HUES6 (cell line): ENCODE measurements at regions not wholly inside any gene's neighbourhood (a gene's known extent, or its start where the extent isn't known, plus 50 kb on each side); places are given as distances from the start of the nearest gene placed in this dataset.

Experiments used
- H3K27ac ChIP-seq: 2 replicates; pipeline ENCODE4 v1.7.0; 2013; ENCODE audit warnings: low read depth, mild to moderate bottlenecking, low read length, inconsistent platforms
- H3K27me3 ChIP-seq: 2 replicates; pipeline ENCODE4 v1.6.1; 2013; ENCODE audit warnings: low read length; ENCODE audit not compliant: control insufficient read depth, insufficient read depth
- H3K36me3 ChIP-seq: 2 replicates; pipeline ENCODE4 v1.6.1; 2013; ENCODE audit warnings: low read length; ENCODE audit not compliant: control insufficient read depth, insufficient read depth
- H3K4me1 ChIP-seq: 2 replicates; pipeline ENCODE4 v1.6.1; 2013; ENCODE audit warnings: low read length; ENCODE audit not compliant: control insufficient read depth, insufficient read depth
- H3K4me3 ChIP-seq: 2 replicates; pipeline ENCODE4 v1.5.1; 2013; ENCODE audit warnings: low read depth, low read length
- H3K9ac ChIP-seq: one replicate; pipeline ENCODE4 v1.6.1; 2013; ENCODE audit warnings: mild to moderate bottlenecking, low read length
- H3K9me3 ChIP-seq: 2 replicates; pipeline ENCODE4 v1.6.1; 2013; ENCODE audit warnings: low read depth, low read length; ENCODE audit not compliant: control insufficient read depth, insufficient read depth

- no peak overlapping the region for H3K27ac ChIP-seq
- no peak overlapping the region for H3K4me3 ChIP-seq
- no peaks in the 10 kb centered on the region for H3K9me3 ChIP-seq
- H3K4me1 ChIP-seq: peaks cover 4% of the 10 kb centered on the region; the same call in 1 of the 2 replicates
- no peaks in the 10 kb centered on the region for H3K27me3 ChIP-seq
- H3K36me3 ChIP-seq: no peaks in the 10 kb centered on the region
- H3K9ac ChIP-seq: no peak overlapping the region
These were observed 126.3 kb upstream of the PRNP start for GRCh38 chr20:4559906-4560305.

GRCh38 chr20:4559106-4559505 lies 127.2 kb upstream of the PRNP start:
- Histone ChIP-seq H3K4me1 (peaks cover 4% of the 10 kb centered on the region; the same call in 1 of the 2 replicates), H3K27me3 (no peaks in the 10 kb centered on the region), H3K4me3 (no peak overlapping the region), H3K27ac (no peak overlapping the region), H3K36me3 (no peaks in the 10 kb centered on the region), H3K9ac (no peak overlapping the region), H3K9me3 (no peaks in the 10 kb centered on the region)

GRCh38 chr20:4556781-4557180 lies 129.5 kb upstream of the PRNP start:
- H3K9me3 ChIP-seq: no peaks in the 10 kb centered on the region
- H3K4me1 ChIP-seq: peaks cover under 1% of the 10 kb centered on the region; the same call in 1 of the 2 replicates
- H3K36me3 ChIP-seq: no peaks in the 10 kb centered on the region
- H3K27ac ChIP-seq: no peak overlapping the region
- H3K4me3 ChIP-seq: no peak overlapping the region
- no peak overlapping the region for H3K9ac ChIP-seq
- H3K27me3 ChIP-seq: no peaks in the 10 kb centered on the region

- Histone ChIP-seq H3K27ac (no peak overlapping the region), H3K4me1 (no peaks in the 10 kb centered on the region), H3K9ac (no peak overlapping the region)
These were observed 130.9 kb upstream of the PRNP start for GRCh38 chr20:4555188-4555890.

GRCh38 chr20:4554346-4554745 lies 131.9 kb upstream of the PRNP start:
- Histone ChIP-seq H3K36me3 (no peaks in the 10 kb centered on the region), H3K27me3 (no peaks in the 10 kb centered on the region), H3K4me1 (no peaks in the 10 kb centered on the region), H3K9me3 (no peaks in the 10 kb centered on the region), H3K9ac (no peak overlapping the region), H3K4me3 (no peak overlapping the region), H3K27ac (no peak overlapping the region)

More at GRCh38 chr20:4555188-4555890, 130.9 kb upstream of the PRNP start:
- Histone ChIP-seq H3K9me3 (no peaks in the 10 kb centered on the region), H3K36me3 (no peaks in the 10 kb centered on the region), H3K4me3 (no peak overlapping the region), H3K27me3 (no peaks in the 10 kb centered on the region)

GRCh38 chr20:4552075-4552640 lies 134.1 kb upstream of the PRNP start:
- H3K27ac ChIP-seq: no peak overlapping the region
- no peaks in the 10 kb centered on the region for H3K36me3 ChIP-seq
- H3K4me1 ChIP-seq: no peaks in the 10 kb centered on the region
- H3K27me3 ChIP-seq: no peaks in the 10 kb centered on the region
- peaks cover 6% of the 10 kb centered on the region for H3K9me3 ChIP-seq
- no peak overlapping the region for H3K4me3 ChIP-seq
- H3K9ac ChIP-seq: no peak overlapping the region

GRCh38 chr20:4550740-4551139 lies 135.5 kb upstream of the PRNP start:
- peaks cover 11% of the 10 kb centered on the region; the same call in 1 of the 2 replicates for H3K4me1 ChIP-seq
- no peaks in the 10 kb centered on the region for H3K36me3 ChIP-seq
- H3K27me3 ChIP-seq: no peaks in the 10 kb centered on the region
- no peak overlapping the region for H3K27ac ChIP-seq
- peaks cover 6% of the 10 kb centered on the region for H3K9me3 ChIP-seq
- no peak overlapping the region for H3K9ac ChIP-seq
- no peak overlapping the region for H3K4me3 ChIP-seq

- H3K36me3 ChIP-seq: no peaks in the 10 kb centered on the region
- no peak overlapping the region for H3K27ac ChIP-seq
- H3K27me3 ChIP-seq: no peaks in the 10 kb centered on the region
- H3K4me1 ChIP-seq: peaks cover 11% of the 10 kb centered on the region; the same call in 1 of the 2 replicates
- no peak overlapping the region for H3K9ac ChIP-seq
- no peak overlapping the region for H3K4me3 ChIP-seq
- peaks cover 6% of the 10 kb centered on the region for H3K9me3 ChIP-seq
These were observed 136.5 kb upstream of the PRNP start for GRCh38 chr20:4549711-4550259.

- Histone ChIP-seq H3K27ac (no peak overlapping the region), H3K36me3 (no peaks in the 10 kb centered on the region), H3K9ac (no peak overlapping the region), H3K4me3 (no peak overlapping the region), H3K4me1 (peaks cover 11% of the 10 kb centered on the region; the same call in 1 of the 2 replicates), H3K9me3 (peaks cover 6% of the 10 kb centered on the region), H3K27me3 (no peaks in the 10 kb centered on the region)
These were observed 137.7 kb upstream of the PRNP start for GRCh38 chr20:4548552-4548951.

GRCh38 chr20:4546786-4547185 lies 139.5 kb upstream of the PRNP start:
- no peak overlapping the region for H3K9ac ChIP-seq
- H3K4me3 ChIP-seq: no peak overlapping the region
- peaks cover 11% of the 10 kb centered on the region; the same call in 1 of the 2 replicates for H3K4me1 ChIP-seq

GRCh38 chr20:4546342-4546741 lies 139.9 kb upstream of the PRNP start:
- Histone ChIP-seq H3K27me3 (no peaks in the 10 kb centered on the region), H3K9ac (no peak overlapping the region), H3K4me1 (peaks cover 11% of the 10 kb centered on the region; the same call in 1 of the 2 replicates), H3K9me3 (peaks cover 6% of the 10 kb centered on the region), H3K4me3 (no peak overlapping the region), H3K27ac (no peak overlapping the region), H3K36me3 (no peaks in the 10 kb centered on the region)

More at GRCh38 chr20:4546786-4547185, 139.5 kb upstream of the PRNP start:
- H3K27ac ChIP-seq: no peak overlapping the region
- H3K27me3 ChIP-seq: no peaks in the 10 kb centered on the region
- H3K36me3 ChIP-seq: no peaks in the 10 kb centered on the region
- peaks cover 6% of the 10 kb centered on the region for H3K9me3 ChIP-seq
